Neural cell (in vitro differentiated cells): ENCODE measurements at regions not wholly inside any gene's neighbourhood (a gene's known extent, or its start where the extent isn't known, plus 50 kb on each side); places are given as distances from the start of the nearest gene placed in this dataset.

Experiments used
- H2AFZ ChIP-seq: fragments of 200-600, 300-800 bp; sonication (generic), shearing (Covaris generic); 2 replicates; pipeline ENCODE4 v1.6.0; 2014; ENCODE audit warnings: low read depth, mild to moderate bottlenecking, antibody characterized with exemption, low read length, moderate library complexity
- H3F3A ChIP-seq: fragments of 200-600 bp; shearing (Covaris generic); 2 replicates; pipeline ENCODE4 v1.6.1; 2016; ENCODE audit warnings: mild to moderate bottlenecking, moderate library complexity, mixed read lengths, antibody characterized with exemption, low read length; ENCODE audit not compliant: insufficient read depth, poor library complexity, severe bottlenecking
- H3K27ac ChIP-seq: fragments of 200-600, 300-800 bp; sonication (generic), shearing (Covaris generic); 2 replicates; pipeline ENCODE4 v1.5.1; 2014; ENCODE audit warnings: mild to moderate bottlenecking, low read length, moderate library complexity
- H3K27me3 ChIP-seq: fragments of 300-800, 200-600 bp; sonication (generic), shearing (Covaris generic); 2 replicates; pipeline ENCODE4 v1.6.0; 2014; ENCODE audit warnings: mild to moderate bottlenecking, low read depth, low read length, moderate library complexity; ENCODE audit not compliant: insufficient read depth
- H3K36me3 ChIP-seq: fragments of 300-800, 200-600 bp; sonication (generic), shearing (Covaris generic); 2 replicates; pipeline ENCODE4 v1.5.1; 2014; ENCODE audit warnings: mild to moderate bottlenecking, antibody characterized with exemption, low read length, moderate library complexity; ENCODE audit not compliant: insufficient read depth
- H3K4me2 ChIP-seq: fragments of 300-800, 200-600 bp; sonication (generic), shearing (Covaris generic); 2 replicates; pipeline ENCODE4 v1.6.0; 2014; ENCODE audit warnings: mild to moderate bottlenecking, low read length
- H3K4me3 ChIP-seq: fragments of 300-800, 200-600 bp; sonication (generic), shearing (Covaris generic); 2 replicates; pipeline ENCODE4 v1.5.1; 2014; ENCODE audit warnings: mild to moderate bottlenecking, low read length, moderate library complexity
- H3K79me2 ChIP-seq: fragments of 200-600 bp; shearing (Covaris generic); replicated peaks from 2 replicates; pipeline ENCODE4 v1.6.0; 2014; ENCODE audit warnings: mild to moderate bottlenecking, low read length, moderate library complexity; ENCODE audit not compliant: insufficient read depth
- H3K9ac ChIP-seq: fragments of 300-800, 200-600 bp; sonication (generic), shearing (Covaris generic); 2 replicates; pipeline ENCODE4 v1.6.1; 2016; ENCODE audit warnings: mild to moderate bottlenecking, low read length, mixed read lengths
- H3K9me2 ChIP-seq: fragments of 200-600 bp; shearing (Covaris generic); 2 replicates; pipeline ENCODE4 v1.6.1; 2016; ENCODE audit warnings: mild to moderate bottlenecking, low read length, mixed read lengths; ENCODE audit not compliant: insufficient read depth
- H3K9me3 ChIP-seq: fragments of 200-600, 300-800 bp; sonication (generic), shearing (Covaris generic); 2 replicates; pipeline ENCODE4 v1.6.1; 2016; ENCODE audit warnings: mild to moderate bottlenecking, mixed run types, low read length, moderate library complexity, mixed read lengths
- H4K20me1 ChIP-seq: fragments of 200-600 bp; shearing (Covaris generic); 2 replicates; pipeline ENCODE4 v1.6.1; 2016; ENCODE audit warnings: mild to moderate bottlenecking, mixed run types; ENCODE audit not compliant: insufficient read depth
- EP300 ChIP-seq: fragments of 450-650 bp; conservative IDR thresholded peaks from 2 replicates; pipeline ENCODE4 v1.6.1; 2014; ENCODE audit warnings: antibody characterized with exemption, mild to moderate bottlenecking, moderate library complexity; ENCODE audit not compliant: poor library complexity, severe bottlenecking
- EZH2 ChIP-seq: fragments of 200-600, 300-800 bp; shearing (Covaris generic), sonication (generic); IDR thresholded peaks from 2 replicates; pipeline ENCODE4 v1.6.1; 2014; ENCODE audit warnings: antibody characterized with exemption, low read length, borderline replicate concordance, mild to moderate bottlenecking; ENCODE audit not compliant: insufficient read depth, poor library complexity, severe bottlenecking
- MXI1 ChIP-seq: fragments of 450-650 bp; conservative IDR thresholded peaks from 2 replicates; pipeline ENCODE4 v1.6.1; 2014; ENCODE audit warnings: antibody characterized with exemption, mild to moderate bottlenecking; ENCODE audit not compliant: poor library complexity, severe bottlenecking
- POLR2AphosphoS5 ChIP-seq: IDR thresholded peaks from 2 replicates; pipeline ENCODE4 v1.6.1; 2012
- RAD21 ChIP-seq: fragments of 450-650 bp; conservative IDR thresholded peaks from 2 replicates; pipeline ENCODE4 v1.6.1; 2014; ENCODE audit warnings: antibody characterized with exemption, mild to moderate bottlenecking, moderate library complexity
- SMC3 ChIP-seq: fragments of 450-650 bp; conservative IDR thresholded peaks from 2 replicates; pipeline ENCODE4 v1.6.1; 2014; ENCODE audit warnings: antibody characterized with exemption, mild to moderate bottlenecking, moderate library complexity; ENCODE audit not compliant: poor library complexity
- TAF1 ChIP-seq: IDR thresholded peaks from 2 replicates; pipeline ENCODE4 v1.6.1; 2012; ENCODE audit warnings: low read depth
- TF ChIP-seq, protein P1 (sequence below): IDR thresholded peaks from 2 replicates; pipeline ENCODE4 v1.6.1; 2012; ENCODE audit warnings: borderline replicate concordance
- TF ChIP-seq, protein P2 (sequence below): fragments of 450-650 bp; IDR thresholded peaks from 2 replicates; pipeline ENCODE4 v1.5.1; 2014; ENCODE audit warnings: antibody characterized with exemption, mild to moderate bottlenecking, moderate library complexity; ENCODE audit not compliant: poor library complexity, severe bottlenecking

DNA sequence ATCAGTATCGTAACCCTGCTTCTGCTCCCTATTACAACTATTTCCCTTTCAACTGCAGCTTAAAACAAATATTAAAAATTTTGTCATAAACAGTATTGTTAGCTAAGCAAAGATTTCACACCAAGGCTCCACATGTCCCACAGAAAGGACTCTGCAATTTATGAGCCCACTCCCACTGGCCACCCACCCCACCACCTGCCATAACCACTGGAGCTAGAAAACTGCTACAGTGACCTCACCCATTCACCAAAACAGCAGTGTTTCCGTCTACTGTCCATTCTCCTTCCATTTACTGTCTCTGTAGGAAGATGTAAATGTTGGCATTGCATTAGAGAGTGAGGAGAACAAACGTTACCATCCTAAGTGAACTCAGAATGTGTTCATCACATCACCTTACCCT, 150.9 kb downstream of the IMPG2 start:
- Histone ChIP-seq H3F3A (no peaks in the 10 kb centered on the region), H4K20me1 (no peaks in the 10 kb centered on the region), H3K4me2 (no peak overlapping the region)

DNA sequence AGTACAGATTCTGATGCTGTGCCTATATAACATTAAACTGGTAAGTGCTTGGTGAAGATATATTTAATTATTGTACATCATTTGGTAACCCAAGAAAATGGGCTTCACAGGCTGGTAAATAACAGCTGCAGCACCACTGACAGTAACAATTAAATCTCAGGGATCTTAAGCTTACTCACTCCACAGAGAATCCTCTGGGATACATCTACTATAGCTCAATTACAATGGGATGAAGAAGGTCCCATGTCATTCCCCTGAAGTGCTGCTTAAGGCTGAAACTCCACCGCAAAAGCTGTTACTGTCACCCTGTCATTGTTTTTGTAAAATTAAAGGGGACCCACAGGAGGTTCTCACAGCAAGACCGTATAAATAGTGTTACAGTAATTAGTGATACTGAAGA, 153.0 kb downstream of the IMPG2 start:
- Histone ChIP-seq H3K9me3 (no peaks in the 10 kb centered on the region), H3K4me3 (no peak overlapping the region), H2AFZ (no peak overlapping the region), H3K4me2 (no peak overlapping the region), H3F3A (no peaks in the 10 kb centered on the region), H3K27ac (no peak overlapping the region), H3K9me2 (no peaks in the 10 kb centered on the region), H3K36me3 (no peaks in the 10 kb centered on the region), H3K27me3 (no peaks in the 10 kb centered on the region), H4K20me1 (no peaks in the 10 kb centered on the region), H3K9ac (no peak overlapping the region), H3K79me2 (no peaks in the 10 kb centered on the region)
- TF ChIP-seq, protein P1, sequence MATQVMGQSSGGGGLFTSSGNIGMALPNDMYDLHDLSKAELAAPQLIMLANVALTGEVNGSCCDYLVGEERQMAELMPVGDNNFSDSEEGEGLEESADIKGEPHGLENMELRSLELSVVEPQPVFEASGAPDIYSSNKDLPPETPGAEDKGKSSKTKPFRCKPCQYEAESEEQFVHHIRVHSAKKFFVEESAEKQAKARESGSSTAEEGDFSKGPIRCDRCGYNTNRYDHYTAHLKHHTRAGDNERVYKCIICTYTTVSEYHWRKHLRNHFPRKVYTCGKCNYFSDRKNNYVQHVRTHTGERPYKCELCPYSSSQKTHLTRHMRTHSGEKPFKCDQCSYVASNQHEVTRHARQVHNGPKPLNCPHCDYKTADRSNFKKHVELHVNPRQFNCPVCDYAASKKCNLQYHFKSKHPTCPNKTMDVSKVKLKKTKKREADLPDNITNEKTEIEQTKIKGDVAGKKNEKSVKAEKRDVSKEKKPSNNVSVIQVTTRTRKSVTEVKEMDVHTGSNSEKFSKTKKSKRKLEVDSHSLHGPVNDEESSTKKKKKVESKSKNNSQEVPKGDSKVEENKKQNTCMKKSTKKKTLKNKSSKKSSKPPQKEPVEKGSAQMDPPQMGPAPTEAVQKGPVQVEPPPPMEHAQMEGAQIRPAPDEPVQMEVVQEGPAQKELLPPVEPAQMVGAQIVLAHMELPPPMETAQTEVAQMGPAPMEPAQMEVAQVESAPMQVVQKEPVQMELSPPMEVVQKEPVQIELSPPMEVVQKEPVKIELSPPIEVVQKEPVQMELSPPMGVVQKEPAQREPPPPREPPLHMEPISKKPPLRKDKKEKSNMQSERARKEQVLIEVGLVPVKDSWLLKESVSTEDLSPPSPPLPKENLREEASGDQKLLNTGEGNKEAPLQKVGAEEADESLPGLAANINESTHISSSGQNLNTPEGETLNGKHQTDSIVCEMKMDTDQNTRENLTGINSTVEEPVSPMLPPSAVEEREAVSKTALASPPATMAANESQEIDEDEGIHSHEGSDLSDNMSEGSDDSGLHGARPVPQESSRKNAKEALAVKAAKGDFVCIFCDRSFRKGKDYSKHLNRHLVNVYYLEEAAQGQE: no peak
- TF ChIP-seq EP300 (no peak), EZH2 (no peak), MXI1 (no peak), TAF1 (no peak), RAD21 (no peak), POLR2AphosphoS5 (no peak), SMC3 (no peak)
- TF ChIP-seq, protein P2, sequence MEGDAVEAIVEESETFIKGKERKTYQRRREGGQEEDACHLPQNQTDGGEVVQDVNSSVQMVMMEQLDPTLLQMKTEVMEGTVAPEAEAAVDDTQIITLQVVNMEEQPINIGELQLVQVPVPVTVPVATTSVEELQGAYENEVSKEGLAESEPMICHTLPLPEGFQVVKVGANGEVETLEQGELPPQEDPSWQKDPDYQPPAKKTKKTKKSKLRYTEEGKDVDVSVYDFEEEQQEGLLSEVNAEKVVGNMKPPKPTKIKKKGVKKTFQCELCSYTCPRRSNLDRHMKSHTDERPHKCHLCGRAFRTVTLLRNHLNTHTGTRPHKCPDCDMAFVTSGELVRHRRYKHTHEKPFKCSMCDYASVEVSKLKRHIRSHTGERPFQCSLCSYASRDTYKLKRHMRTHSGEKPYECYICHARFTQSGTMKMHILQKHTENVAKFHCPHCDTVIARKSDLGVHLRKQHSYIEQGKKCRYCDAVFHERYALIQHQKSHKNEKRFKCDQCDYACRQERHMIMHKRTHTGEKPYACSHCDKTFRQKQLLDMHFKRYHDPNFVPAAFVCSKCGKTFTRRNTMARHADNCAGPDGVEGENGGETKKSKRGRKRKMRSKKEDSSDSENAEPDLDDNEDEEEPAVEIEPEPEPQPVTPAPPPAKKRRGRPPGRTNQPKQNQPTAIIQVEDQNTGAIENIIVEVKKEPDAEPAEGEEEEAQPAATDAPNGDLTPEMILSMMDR: no peak

More for the DNA sequence above, 150.9 kb downstream of the IMPG2 start:
- no peaks in the 10 kb centered on the region for H3K79me2 ChIP-seq
- no peaks in the 10 kb centered on the region for H3K9me3 ChIP-seq
- no peaks in the 10 kb centered on the region for H3K36me3 ChIP-seq
- no peak overlapping the region for H3K27ac ChIP-seq
- no peaks in the 10 kb centered on the region for H3K27me3 ChIP-seq
- no peak overlapping the region for H3K4me3 ChIP-seq
- H2AFZ ChIP-seq: no peak overlapping the region
- no peak for TF ChIP-seq MXI1
- TF ChIP-seq POLR2AphosphoS5: no peak
- no peak for TF ChIP-seq EP300
- TF ChIP-seq RAD21: no peak
- TF ChIP-seq, protein P1: no peak
- TF ChIP-seq SMC3: no peak
- TF ChIP-seq EZH2: no peak
- no peak for TF ChIP-seq TAF1
- TF ChIP-seq, protein P2: no peak
- H3K9ac ChIP-seq: no peak overlapping the region
- H3K9me2 ChIP-seq: no peaks in the 10 kb centered on the region
